Iris pigment epithelial cell (primary cell): ENCODE measurements at regions not wholly inside any gene's neighbourhood (a gene's known extent, or its start where the extent isn't known, plus 50 kb on each side); places are given as distances from the start of the nearest gene placed in this dataset.
"Not testable (repeated sequence)": the region's sequence is repeated elsewhere in the genome, so short reads cannot be mapped to it uniquely, and the experiment has no call there.

ENCODE experiments used
- DNase-seq: peaks from one replicate; pipeline ENCODE4 v3.0.0-alpha.2; 2011; ENCODE audit warnings: low read depth

- no peak for DNase-seq
Observed at GRCh38 chr13:37164635-37165034, 59.2 kb upstream of the CSNK1A1L start.

GRCh38 chr13:37163641-37164265 lies 58.3 kb upstream of the CSNK1A1L start:
- DNase-seq: no peak

GRCh38 chr13:37158481-37158880 lies 53.0 kb upstream of the CSNK1A1L start:
- DNase-seq: no peak

GRCh38 chr13:37155613-37156097 lies 50.2 kb upstream of the CSNK1A1L start:
- DNase-seq: not testable (repeated sequence)
